HCT116 (cell line): ENCODE measurements at regions not wholly inside any gene's neighbourhood (a gene's known extent, or its start where the extent isn't known, plus 50 kb on each side); places are given as distances from the start of the nearest gene placed in this dataset.

Experiments
- ATAC-seq: fragments of 200-7000 bp; cut with Tn5 transposase; 2 replicates; pipeline ENCODE4 v1.9.1; 2020; ENCODE audit warnings: mild to moderate bottlenecking, moderate library complexity
- BruUV-seq: library from RNA; stranded (reverse); fragments of 400-500 nt; replicated peaks from 2 replicates; lab custom pipeline; 2021; lab: Mats Ljungman, UMichigan
- CTCF ChIA-PET: fragments of 300-600 bp; sonication (Branson Sonifier 250); formaldehyde crosslinking; loops from one replicate; lab custom pipeline; 2021; ENCODE audit warnings: antibody characterized with exemption; lab: Charles Lee
- POLR2A ChIA-PET: fragments of 300-600, 350-600 bp; sonication (Branson Sonifier 250); formaldehyde crosslinking; loops from one replicate; lab custom pipeline; 2021; ENCODE audit warnings: antibody characterized with exemption; lab: Charles Lee
- RAD21 ChIA-PET, 2 experiments: fragments of 300-600 bp; sonication (Branson Sonifier 250); formaldehyde crosslinking; loops; one replicate each; lab custom pipeline; 2023; ENCODE audit warnings: low total read pairs in 2 of 2; ENCODE audit not compliant: uncharacterized antibody in 2 of 2, unreplicated experiment in 2 of 2, low non-redundant PET in 1 of 2; lab: Charles Lee
- DNase-seq: peaks from one replicate; pipeline ENCODE4 v3.0.0-alpha.2; 2010; ENCODE audit warnings: low read depth, low spot score
- H2AFZ ChIP-seq: fragments of 200-600 bp; shearing (Covaris generic), sonication (generic); 2 replicates; pipeline ENCODE4 v1.6.1; 2017; ENCODE audit warnings: low read depth, mixed run types, mixed read lengths, antibody characterized with exemption, low read length; ENCODE audit not compliant: poor library complexity, severe bottlenecking
- H3K27ac ChIP-seq: 2 replicates; pipeline ENCODE4 v1.5.1; 2012; ENCODE audit warnings: low read depth, low read length
- H3K27me3 ChIP-seq: fragments of 200-600 bp; sonication (generic); 2 replicates; pipeline ENCODE4 v1.6.1; 2016; ENCODE audit warnings: mixed run types, low read length, mixed read lengths; ENCODE audit not compliant: insufficient read depth
- H3K36me3 ChIP-seq, 2 experiments: fragments of 200-500 bp in 1 of 2; fragments of 200-600 bp in 1 of 2; sonication (Bioruptor generic) in 1 of 2; sonication (generic) in 1 of 2; 2 replicates each; pipeline versions ENCODE4 v1.5.1 to v1.6.1; 2014 to 2016; ENCODE audit warnings: low read length in 2 of 2, inconsistent platforms in 1 of 2, mixed read lengths in 1 of 2, mixed run types in 1 of 2; ENCODE audit not compliant: insufficient read depth in 2 of 2, control insufficient read depth in 1 of 2
- H3K4me1 ChIP-seq, 2 experiments: fragments of 200-600 bp in 1 of 2; sonication (generic) in 1 of 2; 2 replicates each; pipeline versions ENCODE4 v1.5.1 to v1.6.1; 2012 to 2017; ENCODE audit warnings: low read length in 2 of 2, inconsistent platforms in 1 of 2, mild to moderate bottlenecking in 1 of 2, mixed read lengths in 1 of 2, mixed run types in 1 of 2, moderate library complexity in 1 of 2; ENCODE audit not compliant: insufficient read depth in 2 of 2, control insufficient read depth in 1 of 2
- H3K4me2 ChIP-seq: fragments of 200-600 bp; sonication (generic); 2 replicates; pipeline ENCODE4 v1.6.1; 2017; ENCODE audit warnings: mixed run types, low read length, mixed read lengths
- H3K4me3 ChIP-seq, 2 experiments: fragments of 200-600 bp in 1 of 2; sonication (generic) in 1 of 2; replicated peaks in 1 of 2; 2 replicates each; pipeline ENCODE4 v1.5.1; 2011 to 2016; ENCODE audit warnings: low read length in 2 of 2, control low read depth in 1 of 2, low read depth in 1 of 2, mild to moderate bottlenecking in 1 of 2, mixed read lengths in 1 of 2, mixed run types in 1 of 2
- H3K79me2 ChIP-seq: fragments of 200-600 bp; sonication (generic); 2 replicates; pipeline ENCODE4 v1.6.1; 2017; ENCODE audit warnings: mild to moderate bottlenecking, mixed run types, low read length, moderate library complexity, mixed read lengths; ENCODE audit not compliant: insufficient read depth
- H3K9ac ChIP-seq: fragments of 200-600 bp; sonication (generic); 2 replicates; pipeline ENCODE4 v1.6.1; 2016; ENCODE audit warnings: low read length, mixed read lengths
- H3K9me2 ChIP-seq: fragments of 200-600 bp; sonication (generic), shearing (Covaris generic); 2 replicates; pipeline ENCODE4 v1.6.1; 2017; ENCODE audit warnings: mixed run types, mild to moderate bottlenecking, moderate library complexity; ENCODE audit not compliant: insufficient read depth
- H3K9me3 ChIP-seq, 2 experiments: fragments of 200-500 bp in 1 of 2; fragments of 200-600 bp in 1 of 2; sonication (Bioruptor generic) in 1 of 2; sonication (generic) in 1 of 2; 2 replicates each; pipeline ENCODE4 v1.6.1; 2014 to 2017; ENCODE audit warnings: low read length in 2 of 2, mixed read lengths in 2 of 2, inconsistent platforms in 1 of 2, low read depth in 1 of 2, mild to moderate bottlenecking in 1 of 2, mixed run types in 1 of 2, moderate library complexity in 1 of 2; ENCODE audit not compliant: control insufficient read depth in 1 of 2, insufficient read depth in 1 of 2
- H4K20me1 ChIP-seq: fragments of 200-600 bp; sonication (generic), shearing (Covaris generic); 2 replicates; pipeline ENCODE4 v1.6.1; 2017; ENCODE audit warnings: mixed run types, mild to moderate bottlenecking, moderate library complexity; ENCODE audit not compliant: insufficient read depth
- CBX3 ChIP-seq: IDR thresholded peaks from 2 replicates; pipeline ENCODE4 v1.6.1; 2012; ENCODE audit warnings: low read depth
- CEBPB ChIP-seq: IDR thresholded peaks from 2 replicates; pipeline ENCODE4 v1.6.1; 2012; ENCODE audit warnings: low read depth
- FOSL1 ChIP-seq: IDR thresholded peaks from 2 replicates; pipeline ENCODE4 v1.6.1; 2012; ENCODE audit warnings: low read depth
- SP1 ChIP-seq: IDR thresholded peaks from 2 replicates; pipeline ENCODE4 v1.6.1; 2012; ENCODE audit warnings: low read depth
- SRF ChIP-seq: IDR thresholded peaks from 2 replicates; pipeline ENCODE4 v1.6.1; 2012; ENCODE audit warnings: low read depth
- TCF7L2 ChIP-seq: IDR thresholded peaks from 2 replicates; pipeline ENCODE4 v1.7.0; 2011; ENCODE audit warnings: borderline replicate concordance, inconsistent platforms; ENCODE audit not compliant: insufficient read depth, insufficient read length; ENCODE audit errors: extremely low read depth
- ZFX ChIP-seq: fragments of 450-650 bp; IDR thresholded peaks from 2 replicates; pipeline ENCODE4 v1.6.1; 2017
- intact Hi-C: fragments of 100-400 bp; cut with micrococcal nuclease; formaldehyde crosslinking; loops from 2 replicates; pipeline ENCODE4 v1.10.0; 2022
- TF ChIP-seq, protein P1 (sequence below): IDR thresholded peaks from 2 replicates; pipeline ENCODE4 v1.6.1; 2012
- TF ChIP-seq, protein P2 (sequence below): IDR thresholded peaks from 2 replicates; pipeline ENCODE4 v1.6.1; 2012; ENCODE audit warnings: low read depth
- TF ChIP-seq, protein P3 (sequence below): IDR thresholded peaks from 2 replicates; pipeline ENCODE4 v1.6.1; 2011; ENCODE audit warnings: mild to moderate bottlenecking, low read length, moderate library complexity; ENCODE audit not compliant: insufficient replicate concordance; ENCODE audit errors: extremely low read depth
- TF ChIP-seq, protein P4 (sequence below), 3 experiments: fragments of 200-600 bp in 1 of 3; sonication (generic) in 1 of 3; IDR thresholded peaks in 2 of 3; conservative IDR thresholded peaks in 1 of 3; 2 replicates each; pipeline ENCODE4 v1.5.1; 2012 to 2017; ENCODE audit warnings: low read depth in 2 of 3, low read length in 2 of 3, antibody characterized with exemption in 1 of 3, borderline replicate concordance in 1 of 3, control low read depth in 1 of 3, mild to moderate bottlenecking in 1 of 3, mixed read lengths in 1 of 3, mixed run types in 1 of 3, moderate library complexity in 1 of 3; ENCODE audit not compliant: insufficient read depth in 1 of 3

DNA sequence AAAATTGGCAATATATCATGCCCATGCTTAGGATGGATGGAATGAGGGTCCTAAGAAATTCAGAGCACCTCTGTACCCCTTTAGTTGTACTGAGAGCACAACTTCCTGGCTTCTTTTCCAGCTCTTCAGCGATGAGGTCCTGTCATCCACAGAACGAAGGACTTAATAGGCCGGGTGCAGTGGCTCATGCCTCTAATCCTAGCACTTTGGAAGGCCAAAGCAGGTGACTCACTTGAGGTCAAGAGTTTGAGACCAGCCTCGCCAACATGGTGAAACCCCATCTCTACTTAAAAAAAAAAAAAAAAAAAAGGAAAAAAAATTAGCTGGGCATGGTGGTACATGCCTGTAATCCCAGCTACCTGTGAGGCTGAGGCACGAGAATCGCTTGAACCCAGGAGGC lies 125.3 kb upstream of the BMAL1 start:
- ChIA-PET RAD21 (interaction anchor here (1.2 to 2.0 kb wide), 2 partner anchors 189 kb away, joined by 5 to 7 read pairs; no protein-coding TSS in a partner anchor), POLR2A (no interaction called here), CTCF (interaction anchor here (1.0 to 4.6 kb wide), 2 partner anchors 188 to 235 kb away, joined by 3 to 31 read pairs; no protein-coding TSS in a partner anchor)
- no peak overlapping the region for H3K4me2 ChIP-seq
- no peaks in the 10 kb centered on the region for H3K9me2 ChIP-seq
- no peaks in the 10 kb centered on the region for H3K79me2 ChIP-seq
- H3K36me3 ChIP-seq = no peaks in the 10 kb centered on the region
- H3K27me3 ChIP-seq = no peaks in the 10 kb centered on the region
- H2AFZ ChIP-seq = no peak overlapping the region
- ATAC-seq (no peak), DNase-seq (no peak)
- no peak overlapping the region for H3K27ac ChIP-seq
- TF ChIP-seq SP1 = no peak
- TF ChIP-seq, protein P1, sequence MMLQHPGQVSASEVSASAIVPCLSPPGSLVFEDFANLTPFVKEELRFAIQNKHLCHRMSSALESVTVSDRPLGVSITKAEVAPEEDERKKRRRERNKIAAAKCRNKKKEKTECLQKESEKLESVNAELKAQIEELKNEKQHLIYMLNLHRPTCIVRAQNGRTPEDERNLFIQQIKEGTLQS = no peak
- no peak for TF ChIP-seq SRF
- TF ChIP-seq, protein P2, sequence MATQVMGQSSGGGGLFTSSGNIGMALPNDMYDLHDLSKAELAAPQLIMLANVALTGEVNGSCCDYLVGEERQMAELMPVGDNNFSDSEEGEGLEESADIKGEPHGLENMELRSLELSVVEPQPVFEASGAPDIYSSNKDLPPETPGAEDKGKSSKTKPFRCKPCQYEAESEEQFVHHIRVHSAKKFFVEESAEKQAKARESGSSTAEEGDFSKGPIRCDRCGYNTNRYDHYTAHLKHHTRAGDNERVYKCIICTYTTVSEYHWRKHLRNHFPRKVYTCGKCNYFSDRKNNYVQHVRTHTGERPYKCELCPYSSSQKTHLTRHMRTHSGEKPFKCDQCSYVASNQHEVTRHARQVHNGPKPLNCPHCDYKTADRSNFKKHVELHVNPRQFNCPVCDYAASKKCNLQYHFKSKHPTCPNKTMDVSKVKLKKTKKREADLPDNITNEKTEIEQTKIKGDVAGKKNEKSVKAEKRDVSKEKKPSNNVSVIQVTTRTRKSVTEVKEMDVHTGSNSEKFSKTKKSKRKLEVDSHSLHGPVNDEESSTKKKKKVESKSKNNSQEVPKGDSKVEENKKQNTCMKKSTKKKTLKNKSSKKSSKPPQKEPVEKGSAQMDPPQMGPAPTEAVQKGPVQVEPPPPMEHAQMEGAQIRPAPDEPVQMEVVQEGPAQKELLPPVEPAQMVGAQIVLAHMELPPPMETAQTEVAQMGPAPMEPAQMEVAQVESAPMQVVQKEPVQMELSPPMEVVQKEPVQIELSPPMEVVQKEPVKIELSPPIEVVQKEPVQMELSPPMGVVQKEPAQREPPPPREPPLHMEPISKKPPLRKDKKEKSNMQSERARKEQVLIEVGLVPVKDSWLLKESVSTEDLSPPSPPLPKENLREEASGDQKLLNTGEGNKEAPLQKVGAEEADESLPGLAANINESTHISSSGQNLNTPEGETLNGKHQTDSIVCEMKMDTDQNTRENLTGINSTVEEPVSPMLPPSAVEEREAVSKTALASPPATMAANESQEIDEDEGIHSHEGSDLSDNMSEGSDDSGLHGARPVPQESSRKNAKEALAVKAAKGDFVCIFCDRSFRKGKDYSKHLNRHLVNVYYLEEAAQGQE = no peak
- TF ChIP-seq ZFX = no peak
- no peak for TF ChIP-seq CEBPB
- TF ChIP-seq, protein P3, sequence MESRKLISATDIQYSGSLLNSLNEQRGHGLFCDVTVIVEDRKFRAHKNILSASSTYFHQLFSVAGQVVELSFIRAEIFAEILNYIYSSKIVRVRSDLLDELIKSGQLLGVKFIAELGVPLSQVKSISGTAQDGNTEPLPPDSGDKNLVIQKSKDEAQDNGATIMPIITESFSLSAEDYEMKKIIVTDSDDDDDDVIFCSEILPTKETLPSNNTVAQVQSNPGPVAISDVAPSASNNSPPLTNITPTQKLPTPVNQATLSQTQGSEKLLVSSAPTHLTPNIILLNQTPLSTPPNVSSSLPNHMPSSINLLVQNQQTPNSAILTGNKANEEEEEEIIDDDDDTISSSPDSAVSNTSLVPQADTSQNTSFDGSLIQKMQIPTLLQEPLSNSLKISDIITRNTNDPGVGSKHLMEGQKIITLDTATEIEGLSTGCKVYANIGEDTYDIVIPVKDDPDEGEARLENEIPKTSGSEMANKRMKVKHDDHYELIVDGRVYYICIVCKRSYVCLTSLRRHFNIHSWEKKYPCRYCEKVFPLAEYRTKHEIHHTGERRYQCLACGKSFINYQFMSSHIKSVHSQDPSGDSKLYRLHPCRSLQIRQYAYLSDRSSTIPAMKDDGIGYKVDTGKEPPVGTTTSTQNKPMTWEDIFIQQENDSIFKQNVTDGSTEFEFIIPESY = no peak
- TF ChIP-seq, protein P4, sequence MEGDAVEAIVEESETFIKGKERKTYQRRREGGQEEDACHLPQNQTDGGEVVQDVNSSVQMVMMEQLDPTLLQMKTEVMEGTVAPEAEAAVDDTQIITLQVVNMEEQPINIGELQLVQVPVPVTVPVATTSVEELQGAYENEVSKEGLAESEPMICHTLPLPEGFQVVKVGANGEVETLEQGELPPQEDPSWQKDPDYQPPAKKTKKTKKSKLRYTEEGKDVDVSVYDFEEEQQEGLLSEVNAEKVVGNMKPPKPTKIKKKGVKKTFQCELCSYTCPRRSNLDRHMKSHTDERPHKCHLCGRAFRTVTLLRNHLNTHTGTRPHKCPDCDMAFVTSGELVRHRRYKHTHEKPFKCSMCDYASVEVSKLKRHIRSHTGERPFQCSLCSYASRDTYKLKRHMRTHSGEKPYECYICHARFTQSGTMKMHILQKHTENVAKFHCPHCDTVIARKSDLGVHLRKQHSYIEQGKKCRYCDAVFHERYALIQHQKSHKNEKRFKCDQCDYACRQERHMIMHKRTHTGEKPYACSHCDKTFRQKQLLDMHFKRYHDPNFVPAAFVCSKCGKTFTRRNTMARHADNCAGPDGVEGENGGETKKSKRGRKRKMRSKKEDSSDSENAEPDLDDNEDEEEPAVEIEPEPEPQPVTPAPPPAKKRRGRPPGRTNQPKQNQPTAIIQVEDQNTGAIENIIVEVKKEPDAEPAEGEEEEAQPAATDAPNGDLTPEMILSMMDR (IDR thresholded peaks at IDR 0.05 in 2 of 3, conservative IDR thresholded peaks at IDR 0.05 in 1 of 3; ENCODE audit: borderline replicate concordance in 1 of 3, insufficient read depth in 1 of 3, low read depth in 2 of 3, low read length in 2 of 3) = no peak
- no peak for TF ChIP-seq FOSL1
- no peak for TF ChIP-seq TCF7L2
- TF ChIP-seq CBX3 = no peak
- no peaks in the 10 kb centered on the region for H4K20me1 ChIP-seq
- peaks cover 0 to 11% of the 10 kb centered on the region in 2 experiments; a peak in 1 of 4 replicates for H3K4me1 ChIP-seq
- H3K9ac ChIP-seq = no peak overlapping the region
- no peaks in the 10 kb centered on the region for H3K9me3 ChIP-seq
- intact Hi-C loops = loop anchor here (1.0 to 10.0 kb wide), 3 partner anchors 135 to 817 kb away; no protein-coding TSS in a partner anchor
- BruUV-seq = no TSS peak
- no peak overlapping the region for H3K4me3 ChIP-seq
